PC-3 (cell line): ENCODE measurements at regions not wholly inside any gene's neighbourhood (a gene's known extent, or its start where the extent isn't known, plus 50 kb on each side); places are given as distances from the start of the nearest gene placed in this dataset.

Experiments used
- ATAC-seq: fragments of 200-7000 bp; cut with Tn5 transposase; 2 replicates; pipeline ENCODE4 v1.9.1; 2020; ENCODE audit warnings: mild to moderate bottlenecking, moderate library complexity
- BruUV-seq: library from RNA; stranded (reverse); fragments of 400-500 nt; replicated peaks from 2 replicates; lab custom pipeline; 2021; lab: Mats Ljungman, UMichigan
- CTCF ChIA-PET: fragments of 300-600 bp; sonication (Branson Sonifier 250); formaldehyde crosslinking; loops from one replicate; lab custom pipeline; 2022; ENCODE audit warnings: antibody characterized with exemption; lab: Charles Lee
- POLR2A ChIA-PET: fragments of 300-600 bp; sonication (Branson Sonifier 250); formaldehyde crosslinking; loops from one replicate; lab custom pipeline; 2022; ENCODE audit warnings: antibody characterized with exemption; ENCODE audit not compliant: unreplicated experiment; lab: Charles Lee
- DNase-seq: peaks from one replicate; pipeline ENCODE4 v3.0.0-alpha.2; 2015
- H2AFZ ChIP-seq: fragments of 300-600 bp; sonication (generic); 2 replicates; pipeline ENCODE4 v1.6.0; 2016; ENCODE audit warnings: antibody characterized with exemption, low read length
- H3F3A ChIP-seq: fragments of 300-600 bp; sonication (generic); one replicate; pipeline ENCODE4 v1.6.0; 2017; ENCODE audit warnings: antibody characterized with exemption, low read length, control low read depth, mild to moderate bottlenecking; ENCODE audit not compliant: unreplicated experiment
- H3K27ac ChIP-seq: fragments of 300-600 bp; sonication (generic); 2 replicates; pipeline ENCODE4 v1.5.1; 2016; ENCODE audit warnings: mild to moderate bottlenecking, low read length
- H3K27me3 ChIP-seq: fragments of 300-600 bp; sonication (generic); 2 replicates; pipeline ENCODE4 v1.6.1; 2016; ENCODE audit warnings: low read length, mixed read lengths
- H3K36me3 ChIP-seq: fragments of 300-600 bp; sonication (generic); 2 replicates; pipeline ENCODE4 v1.6.1; 2016; ENCODE audit warnings: low read depth, mixed run types, low read length, mixed read lengths
- H3K4me1 ChIP-seq: fragments of 300-600 bp; sonication (generic); 2 replicates; pipeline ENCODE4 v1.5.1; 2016; ENCODE audit warnings: low read length; ENCODE audit not compliant: insufficient read depth
- H3K4me2 ChIP-seq: fragments of 300-600 bp; sonication (generic); 2 replicates; pipeline ENCODE4 v1.6.0; 2016; ENCODE audit warnings: low read length
- H3K4me3 ChIP-seq: fragments of 300-600 bp; sonication (generic); 2 replicates; pipeline ENCODE4 v1.5.1; 2016; ENCODE audit warnings: mild to moderate bottlenecking, low read length, mixed read lengths
- H3K79me2 ChIP-seq: fragments of 300-600 bp; sonication (generic); 2 replicates; pipeline ENCODE4 v1.6.1; 2017; ENCODE audit warnings: low read length, mixed read lengths
- H3K9ac ChIP-seq: fragments of 300-600 bp; sonication (generic); 2 replicates; pipeline ENCODE4 v1.6.0; 2016; ENCODE audit warnings: mild to moderate bottlenecking, low read length
- H3K9me2 ChIP-seq: fragments of 300-600 bp; sonication (generic); replicated peaks from 2 replicates; pipeline ENCODE4 v1.6.1; 2016; ENCODE audit warnings: mixed run types, low read length, mixed read lengths
- H3K9me3 ChIP-seq: fragments of 300-600 bp; sonication (generic); 2 replicates; pipeline ENCODE4 v1.6.1; 2016; ENCODE audit warnings: low read length, mixed read lengths
- H4K20me1 ChIP-seq: fragments of 300-600 bp; sonication (generic); 2 replicates; pipeline ENCODE4 v1.6.1; 2016; ENCODE audit warnings: low read length, mixed read lengths
- EZH2 ChIP-seq: fragments of 300-600 bp; sonication (generic); IDR thresholded peaks from one replicate; pipeline ENCODE4 v1.6.1; 2017; ENCODE audit warnings: antibody characterized with exemption, mild to moderate bottlenecking, low read length; ENCODE audit not compliant: unreplicated experiment
- EZH2phosphoT487 ChIP-seq: fragments of 300-600 bp; sonication (generic); IDR thresholded peaks from 2 replicates; pipeline ENCODE4 v1.6.1; 2018; ENCODE audit warnings: mild to moderate bottlenecking, antibody characterized with exemption, low read length, borderline replicate concordance
- intact Hi-C: fragments of 100-400 bp; cut with micrococcal nuclease; formaldehyde crosslinking; loops from 2 replicates; pipeline ENCODE4 v1.9.0; 2023
- TF ChIP-seq, protein P1 (sequence below): fragments of 300-600 bp; sonication (generic); conservative IDR thresholded peaks from 2 replicates; pipeline ENCODE4 v1.5.1; 2017; ENCODE audit warnings: antibody characterized with exemption, low read depth, mild to moderate bottlenecking, low read length

DNA sequence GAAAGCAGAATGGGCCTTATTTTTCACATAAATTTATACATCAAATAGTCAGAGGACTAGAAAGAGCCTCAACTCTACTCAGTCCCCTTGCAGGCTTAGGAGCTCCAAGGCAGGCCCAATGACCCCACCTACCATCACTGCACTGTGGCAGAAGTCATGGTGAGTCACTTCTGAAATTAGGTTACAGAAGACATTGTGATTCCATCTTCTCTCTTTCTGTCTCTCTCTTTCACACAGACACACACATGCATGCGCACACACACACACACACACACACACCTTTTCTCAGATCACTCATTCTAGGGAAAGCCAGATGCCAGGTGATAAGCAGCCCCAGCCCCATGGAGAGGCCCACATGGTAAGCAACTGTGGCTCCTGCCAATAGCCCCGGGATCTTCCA lies 103.8 kb downstream of the C6orf118 start:
- Histone ChIP-seq H3K9me2 (no peaks in the 10 kb centered on the region), H3K27me3 (no peaks in the 10 kb centered on the region), H3F3A (no peaks in the 10 kb centered on the region), H4K20me1 (no peaks in the 10 kb centered on the region), H3K79me2 (no peaks in the 10 kb centered on the region), H3K4me1 (no peaks in the 10 kb centered on the region), H3K36me3 (no peaks in the 10 kb centered on the region), H3K27ac (no peak overlapping the region), H3K4me3 (no peak overlapping the region), H3K9me3 (no peaks in the 10 kb centered on the region), H3K4me2 (no peak overlapping the region), H2AFZ (no peak overlapping the region), H3K9ac (no peak overlapping the region)
- no TSS peak for BruUV-seq
- TF ChIP-seq EZH2 (no peak), EZH2phosphoT487 (no peak)
- TF ChIP-seq, protein P1, sequence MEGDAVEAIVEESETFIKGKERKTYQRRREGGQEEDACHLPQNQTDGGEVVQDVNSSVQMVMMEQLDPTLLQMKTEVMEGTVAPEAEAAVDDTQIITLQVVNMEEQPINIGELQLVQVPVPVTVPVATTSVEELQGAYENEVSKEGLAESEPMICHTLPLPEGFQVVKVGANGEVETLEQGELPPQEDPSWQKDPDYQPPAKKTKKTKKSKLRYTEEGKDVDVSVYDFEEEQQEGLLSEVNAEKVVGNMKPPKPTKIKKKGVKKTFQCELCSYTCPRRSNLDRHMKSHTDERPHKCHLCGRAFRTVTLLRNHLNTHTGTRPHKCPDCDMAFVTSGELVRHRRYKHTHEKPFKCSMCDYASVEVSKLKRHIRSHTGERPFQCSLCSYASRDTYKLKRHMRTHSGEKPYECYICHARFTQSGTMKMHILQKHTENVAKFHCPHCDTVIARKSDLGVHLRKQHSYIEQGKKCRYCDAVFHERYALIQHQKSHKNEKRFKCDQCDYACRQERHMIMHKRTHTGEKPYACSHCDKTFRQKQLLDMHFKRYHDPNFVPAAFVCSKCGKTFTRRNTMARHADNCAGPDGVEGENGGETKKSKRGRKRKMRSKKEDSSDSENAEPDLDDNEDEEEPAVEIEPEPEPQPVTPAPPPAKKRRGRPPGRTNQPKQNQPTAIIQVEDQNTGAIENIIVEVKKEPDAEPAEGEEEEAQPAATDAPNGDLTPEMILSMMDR = no peak
- ChIA-PET CTCF (no interaction called here), POLR2A (no interaction called here)
- ATAC-seq (no peak), DNase-seq (no peak)
- intact Hi-C loops = no loop called here

DNA sequence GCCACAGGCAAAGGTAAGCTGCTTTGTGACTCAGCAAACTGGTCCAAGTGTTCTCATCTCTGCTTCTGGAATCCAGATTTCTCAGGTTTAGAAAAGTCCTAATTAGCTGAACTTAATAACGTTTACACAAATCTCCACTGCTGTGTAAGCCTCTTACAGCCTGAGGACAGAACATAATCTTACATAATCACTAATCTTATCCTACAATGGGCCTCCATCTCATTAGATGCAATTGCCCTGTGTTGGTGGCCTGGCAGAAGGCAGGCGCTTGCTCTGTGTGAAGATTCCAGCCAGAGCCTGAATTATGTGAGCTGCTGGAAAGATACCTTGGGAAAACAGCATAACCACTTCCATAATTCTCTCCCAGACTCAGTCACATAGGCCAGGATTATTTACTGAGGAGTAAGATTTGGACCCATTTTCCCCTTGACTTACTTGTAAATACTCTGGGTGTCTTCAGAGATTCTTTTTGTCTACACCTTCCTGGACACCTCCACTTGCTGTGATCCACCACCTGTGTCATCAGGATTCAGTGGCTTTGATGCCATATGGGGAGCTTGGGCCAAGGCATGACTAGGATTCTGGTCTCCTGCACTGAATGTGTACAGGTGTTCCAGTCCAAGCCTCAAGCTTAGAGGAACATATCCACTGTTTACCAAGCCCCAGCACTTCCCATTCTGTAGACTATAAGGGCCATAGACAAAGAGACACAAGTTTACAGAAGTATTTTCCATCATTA lies 104.4 kb downstream of the C6orf118 start:
- POLR2A ChIA-PET = no interaction called here
- no peaks in the 10 kb centered on the region for H3K4me1 ChIP-seq
- intact Hi-C loops = no loop called here
- no TSS peak for BruUV-seq
- no peaks in the 10 kb centered on the region for H3K9me2 ChIP-seq
- no peak for DNase-seq
- H3K79me2 ChIP-seq = no peaks in the 10 kb centered on the region
- ATAC-seq = no peak
- no peaks in the 10 kb centered on the region for H3K27me3 ChIP-seq
- no peaks in the 10 kb centered on the region for H3K36me3 ChIP-seq
- H3K4me3 ChIP-seq = no peak overlapping the region
- no peak overlapping the region for H3K9ac ChIP-seq
- TF ChIP-seq, protein P1 = no peak
- TF ChIP-seq EZH2phosphoT487 (no peak), EZH2 (no peak)
- no peaks in the 10 kb centered on the region for H3F3A ChIP-seq
- no peak overlapping the region for H3K27ac ChIP-seq
- CTCF ChIA-PET = no interaction called here
- no peaks in the 10 kb centered on the region for H4K20me1 ChIP-seq
- H3K9me3 ChIP-seq = no peaks in the 10 kb centered on the region
- no peak overlapping the region for H3K4me2 ChIP-seq
- H2AFZ ChIP-seq = no peak overlapping the region

DNA sequence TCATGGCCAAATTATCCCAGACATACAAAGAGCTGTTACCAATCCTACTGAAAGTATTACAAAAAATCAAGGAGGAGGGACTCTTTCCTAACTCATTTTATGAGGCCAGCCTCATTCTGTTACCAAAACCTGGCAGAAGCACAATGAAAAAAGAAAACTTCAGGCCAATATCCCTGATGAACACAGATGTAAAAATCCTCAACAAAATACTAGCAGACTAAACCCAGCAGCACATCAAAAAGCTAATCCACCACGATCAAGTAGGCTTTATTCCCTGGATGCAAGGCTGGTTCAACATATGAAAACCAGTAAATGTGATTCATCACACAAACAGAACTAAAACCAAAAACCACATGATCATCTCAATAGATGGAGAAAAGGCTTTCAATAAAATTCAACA lies 109.2 kb downstream of the C6orf118 start:
- no peaks in the 10 kb centered on the region for H3K27me3 ChIP-seq
- H3K79me2 ChIP-seq = no peaks in the 10 kb centered on the region
- no peaks in the 10 kb centered on the region for H3F3A ChIP-seq
- H3K9me2 ChIP-seq = no peaks in the 10 kb centered on the region
- CTCF ChIA-PET = no interaction called here
- H3K27ac ChIP-seq = no peak overlapping the region
- no peak overlapping the region for H3K9ac ChIP-seq
- H2AFZ ChIP-seq = no peak overlapping the region
- H3K4me3 ChIP-seq = no peak overlapping the region
- H3K9me3 ChIP-seq = no peaks in the 10 kb centered on the region
- no peak overlapping the region for H3K4me2 ChIP-seq
- POLR2A ChIA-PET = no interaction called here
- H3K36me3 ChIP-seq = no peaks in the 10 kb centered on the region
- ATAC-seq (no peak), DNase-seq (no peak)
- H3K4me1 ChIP-seq = no peaks in the 10 kb centered on the region
- TF ChIP-seq EZH2 (no peak), EZH2phosphoT487 (no peak)
- TF ChIP-seq, protein P1 = no peak
- no TSS peak for BruUV-seq
- intact Hi-C loops = no loop called here
- H4K20me1 ChIP-seq = no peaks in the 10 kb centered on the region
